Activated CD8-positive, alpha-beta T cell treated with anti-CD3 and anti-CD28 coated beads for 36 hours (primary cell): ENCODE measurements at regions not wholly inside any gene's neighbourhood (a gene's known extent, or its start where the extent isn't known, plus 50 kb on each side); places are given as distances from the start of the nearest gene placed in this dataset.

ENCODE experiments used
- ATAC-seq: fragments of 200-7000 bp; cut with Tn5 transposase; one replicate; pipeline ENCODE4 v1.10.0; 2021; ENCODE audit warnings: mild to moderate bottlenecking, moderate library complexity
- CTCF ChIA-PET: fragments of 350-600 bp; sonication (Branson Sonifier 250); formaldehyde crosslinking; loops from one replicate; lab custom pipeline; 2021; ENCODE audit warnings: antibody characterized with exemption; lab: Charles Lee
- POLR2A ChIA-PET: fragments of 350-600 bp; sonication (Branson Sonifier 250); formaldehyde crosslinking; loops from one replicate; lab custom pipeline; 2021; ENCODE audit warnings: antibody characterized with exemption; lab: Charles Lee
- DNase-seq: peaks from one replicate; pipeline ENCODE4 v3.0.0-alpha.2; 2020
- H3K27ac Mint-ChIP-seq: one replicate; pipeline ENCODE4 v1.8.0; 2021; ENCODE audit warnings: mild to moderate bottlenecking, mixed read lengths
- H3K27me3 Mint-ChIP-seq: one replicate; pipeline ENCODE4 v1.8.0; 2021; ENCODE audit warnings: mixed read lengths
- H3K36me3 Mint-ChIP-seq: one replicate; pipeline ENCODE4 v1.8.0; 2021; ENCODE audit warnings: low read depth, mixed read lengths
- H3K4me1 Mint-ChIP-seq: one replicate; pipeline ENCODE4 v1.8.0; 2021; ENCODE audit warnings: low read depth, mixed read lengths
- H3K4me3 Mint-ChIP-seq: one replicate; pipeline ENCODE4 v1.8.0; 2021; ENCODE audit warnings: mild to moderate bottlenecking, moderate library complexity, mixed read lengths
- H3K9me3 Mint-ChIP-seq: one replicate; pipeline ENCODE4 v1.8.0; 2021; ENCODE audit warnings: mixed read lengths
- CTCF ChIP-seq: fragments of 200-600 bp; IDR thresholded peaks from one replicate; pipeline ENCODE4 v1.8.0; 2022; ENCODE audit warnings: antibody characterized with exemption, mild to moderate bottlenecking
- intact Hi-C: fragments of 100-400 bp; cut with micrococcal nuclease; formaldehyde crosslinking; loops from one replicate; pipeline ENCODE4 v1.10.0; 2022

- ChIA-PET POLR2A (no interaction called here), CTCF (no interaction called here)
- intact Hi-C loops = no loop called here
- no peaks in the 10 kb centered on the region for H3K27me3 Mint-ChIP-seq
- H3K4me3 Mint-ChIP-seq = no peak overlapping the region
- no peak overlapping the region for H3K27ac Mint-ChIP-seq
- H3K36me3 Mint-ChIP-seq = no peaks in the 10 kb centered on the region
- H3K4me1 Mint-ChIP-seq = no peaks in the 10 kb centered on the region
- ATAC-seq = no peak
- no peak for TF ChIP-seq CTCF
- H3K9me3 Mint-ChIP-seq = peaks cover 7% of the 10 kb centered on the region
- DNase-seq = no peak
Observed at GRCh38 chr5:125393221-125393815, 646.9 kb upstream of the ZNF608 start.

- H3K9me3 Mint-ChIP-seq = peaks cover 9% of the 10 kb centered on the region
- ChIA-PET POLR2A (no interaction called here), CTCF (no interaction called here)
- ATAC-seq (no peak), DNase-seq (no peak)
- H3K36me3 Mint-ChIP-seq = no peaks in the 10 kb centered on the region
- no peaks in the 10 kb centered on the region for H3K4me1 Mint-ChIP-seq
- intact Hi-C loops = no loop called here
- no peak for TF ChIP-seq CTCF
- no peak overlapping the region for H3K4me3 Mint-ChIP-seq
- H3K27me3 Mint-ChIP-seq = no peaks in the 10 kb centered on the region
- no peak overlapping the region for H3K27ac Mint-ChIP-seq
Observed at GRCh38 chr5:125394661-125395280, 648.3 kb upstream of the ZNF608 start.

GRCh38 chr5:125396462-125396861 is 650.0 kb upstream of the ZNF608 start:
- H3K27ac Mint-ChIP-seq = no peak overlapping the region
- intact Hi-C loops = no loop called here
- no peaks in the 10 kb centered on the region for H3K4me1 Mint-ChIP-seq
- no peaks in the 10 kb centered on the region for H3K27me3 Mint-ChIP-seq
- no peaks in the 10 kb centered on the region for H3K36me3 Mint-ChIP-seq
- no peak overlapping the region for H3K4me3 Mint-ChIP-seq
- peaks cover 9% of the 10 kb centered on the region for H3K9me3 Mint-ChIP-seq
- no peak for TF ChIP-seq CTCF
- ChIA-PET CTCF (no interaction called here), POLR2A (no interaction called here)
- DNase-seq = no peak
- no peak for ATAC-seq

- TF ChIP-seq CTCF = no peak
- Mint-ChIP-seq H3K27me3 (no peaks in the 10 kb centered on the region), H3K4me3 (no peak overlapping the region), H3K36me3 (no peaks in the 10 kb centered on the region), H3K9me3 (peaks cover 6% of the 10 kb centered on the region), H3K27ac (no peak overlapping the region), H3K4me1 (no peaks in the 10 kb centered on the region)
- ATAC-seq = no peak
- intact Hi-C loops = no loop called here
- CTCF ChIA-PET = no interaction called here
- DNase-seq = no peak
- POLR2A ChIA-PET = no interaction called here
Observed at GRCh38 chr5:125398466-125398865, 652.0 kb upstream of the ZNF608 start.

GRCh38 chr5:125399885-125400284 is 653.4 kb upstream of the ZNF608 start:
- no peak overlapping the region for H3K27ac Mint-ChIP-seq
- H3K36me3 Mint-ChIP-seq = no peaks in the 10 kb centered on the region
- ATAC-seq (no peak), DNase-seq (no peak)
- H3K4me1 Mint-ChIP-seq = no peaks in the 10 kb centered on the region
- ChIA-PET CTCF (no interaction called here), POLR2A (no interaction called here)
- H3K4me3 Mint-ChIP-seq = no peak overlapping the region
- no peak for TF ChIP-seq CTCF
- no peaks in the 10 kb centered on the region for H3K27me3 Mint-ChIP-seq
- intact Hi-C loops = no loop called here
- peaks cover 2% of the 10 kb centered on the region for H3K9me3 Mint-ChIP-seq
